Activated naive CD4-positive, alpha-beta T cell treated with Interleukin-2 at 50 U/mL for 16 hours (primary cell): ENCODE measurements at regions not wholly inside any gene's neighbourhood (a gene's known extent, or its start where the extent isn't known, plus 50 kb on each side); places are given as distances from the start of the nearest gene placed in this dataset.
"Not testable (repeated sequence)": the region's sequence is repeated elsewhere in the genome, so short reads cannot be mapped to it uniquely, and the experiment has no call there.

Source experiments
- DNase-seq: peaks from one replicate; pipeline ENCODE4 v3.0.0-alpha.2; 2020

- DNase-seq = not testable (repeated sequence)
These were observed 668.3 kb downstream of the SLCO4C1 start for GRCh38 chr5:101627770-101628169.

GRCh38 chr5:101626572-101626971, 669.5 kb downstream of the SLCO4C1 start:
- DNase-seq = no peak

- DNase-seq = no peak
These were observed 685.0 kb downstream of the SLCO4C1 start for GRCh38 chr5:101611039-101611438.

GRCh38 chr5:101608322-101608721, 687.8 kb downstream of the SLCO4C1 start:
- DNase-seq = no peak

GRCh38 chr5:101605700-101606099, 690.4 kb downstream of the SLCO4C1 start:
- DNase-seq = no peak

- DNase-seq = no peak
These were observed 695.5 kb downstream of the SLCO4C1 start for GRCh38 chr5:101600614-101601013.

- no peak for DNase-seq
These were observed 687.3 kb upstream of the ST8SIA4 start for GRCh38 chr5:101590384-101590783.

- DNase-seq = no peak
These were observed 682.3 kb upstream of the ST8SIA4 start for GRCh38 chr5:101585366-101585765.

- DNase-seq = no peak
These were observed 677.5 kb upstream of the ST8SIA4 start for GRCh38 chr5:101580591-101580990.

GRCh38 chr5:101574017-101574416, 670.9 kb upstream of the ST8SIA4 start:
- DNase-seq = no peak

- no peak for DNase-seq
These were observed 657.9 kb upstream of the ST8SIA4 start for GRCh38 chr5:101561018-101561417.

GRCh38 chr5:101543780-101544179, 640.7 kb upstream of the ST8SIA4 start:
- no peak for DNase-seq

GRCh38 chr5:101539315-101539714, 636.2 kb upstream of the ST8SIA4 start:
- no peak for DNase-seq

GRCh38 chr5:101535626-101536025, 632.5 kb upstream of the ST8SIA4 start:
- no peak for DNase-seq

- no peak for DNase-seq
These were observed 631.5 kb upstream of the ST8SIA4 start for GRCh38 chr5:101534491-101535110.

- no peak for DNase-seq
These were observed 629.3 kb upstream of the ST8SIA4 start for GRCh38 chr5:101532430-101532829.

- no peak for DNase-seq
These were observed 627.9 kb upstream of the ST8SIA4 start for GRCh38 chr5:101531026-101531425.

- DNase-seq = not testable (repeated sequence)
These were observed 626.0 kb upstream of the ST8SIA4 start for GRCh38 chr5:101529094-101529493.

GRCh38 chr5:101520417-101520816, 617.3 kb upstream of the ST8SIA4 start:
- no peak for DNase-seq

- no peak for DNase-seq
These were observed 614.7 kb upstream of the ST8SIA4 start for GRCh38 chr5:101517795-101518194.

GRCh38 chr5:101515721-101516120, 612.6 kb upstream of the ST8SIA4 start:
- DNase-seq = no peak

- no peak for DNase-seq
These were observed 602.9 kb upstream of the ST8SIA4 start for GRCh38 chr5:101505891-101506570.

GRCh38 chr5:101482931-101483330, 579.8 kb upstream of the ST8SIA4 start:
- DNase-seq = no peak

- no peak for DNase-seq
These were observed 570.4 kb upstream of the ST8SIA4 start for GRCh38 chr5:101473483-101473882.

- DNase-seq = no peak
These were observed 558.4 kb upstream of the ST8SIA4 start for GRCh38 chr5:101461455-101461854.
